H9 (cell line): ENCODE measurements at regions not wholly inside any gene's neighbourhood (a gene's known extent, or its start where the extent isn't known, plus 50 kb on each side); places are given as distances from the start of the nearest gene placed in this dataset.
A peak's percentile ranks its signal among the peaks of the same experiment; 100 is the strongest.

ENCODE experiments used
- DNase-seq: peaks from one replicate; pipeline ENCODE4 v3.0.0-alpha.2; 2017
- H2AFZ ChIP-seq: one replicate; pipeline ENCODE4 v1.6.1; 2013; ENCODE audit warnings: mild to moderate bottlenecking, low read length, control low read depth, moderate library complexity
- H2AK5ac ChIP-seq: 2 replicates; pipeline ENCODE4 v1.6.1; 2013; ENCODE audit warnings: low read length, control low read depth, mixed read lengths; ENCODE audit not compliant: insufficient read length
- H2BK120ac ChIP-seq: one replicate; pipeline ENCODE4 v1.6.1; 2013; ENCODE audit warnings: low read depth, mild to moderate bottlenecking, low read length, control low read depth, inconsistent platforms; ENCODE audit not compliant: poor library complexity, severe bottlenecking
- H2BK12ac ChIP-seq: 2 replicates; pipeline ENCODE4 v1.6.1; 2013; ENCODE audit warnings: low read length, control low read depth, mixed read lengths, low read depth; ENCODE audit not compliant: insufficient read length
- H2BK15ac ChIP-seq: 2 replicates; pipeline ENCODE4 v1.6.1; 2013; ENCODE audit warnings: low read depth, low read length, control low read depth
- H2BK20ac ChIP-seq: one replicate; pipeline ENCODE4 v1.6.1; 2013; ENCODE audit warnings: low read depth, mild to moderate bottlenecking, low read length, control low read depth, inconsistent platforms; ENCODE audit not compliant: poor library complexity, severe bottlenecking
- H2BK5ac ChIP-seq: 2 replicates; pipeline ENCODE4 v1.6.1; 2013; ENCODE audit warnings: low read length, control low read depth, mixed read lengths; ENCODE audit not compliant: insufficient read length
- H3K14ac ChIP-seq: 2 replicates; pipeline ENCODE4 v1.6.1; 2013; ENCODE audit warnings: low read length, control low read depth; ENCODE audit not compliant: insufficient read depth
- H3K18ac ChIP-seq: 2 replicates; pipeline ENCODE4 v1.6.1; 2013; ENCODE audit warnings: low read depth, mild to moderate bottlenecking, mixed read lengths, low read length, control low read depth; ENCODE audit not compliant: insufficient read length
- H3K23ac ChIP-seq: 2 replicates; pipeline ENCODE4 v1.6.1; 2013; ENCODE audit warnings: low read length, control low read depth, mixed read lengths, low read depth; ENCODE audit not compliant: insufficient read length
- H3K23me2 ChIP-seq: 2 replicates; pipeline ENCODE4 v1.6.1; 2013; ENCODE audit warnings: low read depth, mild to moderate bottlenecking, mixed read lengths, low read length, control low read depth; ENCODE audit not compliant: insufficient read length, poor library complexity, severe bottlenecking
- H3K27ac ChIP-seq: 2 replicates; pipeline ENCODE4 v1.5.1; 2013; ENCODE audit warnings: low read length, control low read depth, mixed read lengths, low read depth; ENCODE audit not compliant: insufficient read length
- H3K27me3 ChIP-seq: 2 replicates; pipeline ENCODE4 v1.6.1; 2013; ENCODE audit warnings: low read length, control low read depth, inconsistent platforms; ENCODE audit not compliant: insufficient read depth
- H3K4ac ChIP-seq: 2 replicates; pipeline ENCODE4 v1.6.1; 2013; ENCODE audit warnings: low read depth, mild to moderate bottlenecking, control low read depth, inconsistent platforms, low read length, moderate library complexity
- H3K4me1 ChIP-seq: 2 replicates; pipeline ENCODE4 v1.6.1; 2013; ENCODE audit warnings: low read length, control low read depth, inconsistent platforms; ENCODE audit not compliant: insufficient read depth
- H3K4me2 ChIP-seq: 2 replicates; pipeline ENCODE4 v1.6.1; 2013; ENCODE audit warnings: low read length, control low read depth, mixed read lengths; ENCODE audit not compliant: insufficient read length, insufficient read depth
- H3K56ac ChIP-seq: 2 replicates; pipeline ENCODE4 v1.6.1; 2013; ENCODE audit warnings: low read depth, mild to moderate bottlenecking, mixed read lengths, low read length, control low read depth; ENCODE audit not compliant: insufficient read length
- H3K79me1 ChIP-seq: 2 replicates; pipeline ENCODE4 v1.6.1; 2013; ENCODE audit warnings: low read depth, mild to moderate bottlenecking, moderate library complexity, low read length, control low read depth, inconsistent platforms; ENCODE audit not compliant: insufficient read depth, poor library complexity, severe bottlenecking
- H3K79me2 ChIP-seq: 2 replicates; pipeline ENCODE4 v1.6.1; 2013; ENCODE audit warnings: low read length, control low read depth, inconsistent platforms; ENCODE audit not compliant: insufficient read depth
- H3K9ac ChIP-seq: 2 replicates; pipeline ENCODE4 v1.6.1; 2013; ENCODE audit warnings: low read length, control low read depth, mixed read lengths; ENCODE audit not compliant: insufficient read length; ENCODE audit errors: extremely low read depth
- H3K9me3 ChIP-seq: one replicate; pipeline ENCODE4 v1.6.1; 2013; ENCODE audit warnings: low read depth, low read length, inconsistent platforms; ENCODE audit not compliant: control insufficient read depth
- H3T11ph ChIP-seq: one replicate; pipeline ENCODE4 v1.6.1; 2013; ENCODE audit warnings: mild to moderate bottlenecking, low read length, control low read depth, inconsistent platforms
- H4K20me1 ChIP-seq: one replicate; pipeline ENCODE4 v1.6.1; 2013; ENCODE audit not compliant: control insufficient read depth, insufficient read length, insufficient read depth
- H4K5ac ChIP-seq: 2 replicates; pipeline ENCODE4 v1.6.1; 2013; ENCODE audit warnings: low read depth, mild to moderate bottlenecking, mixed read lengths, low read length, control low read depth; ENCODE audit not compliant: insufficient read length
- H4K8ac ChIP-seq: replicated peaks from 2 replicates; pipeline ENCODE4 v1.6.1; 2013; ENCODE audit warnings: low read length, control low read depth, mixed read lengths, low read depth; ENCODE audit not compliant: insufficient read length
- H4K91ac ChIP-seq: 2 replicates; pipeline ENCODE4 v1.6.1; 2013; ENCODE audit warnings: low read depth, mild to moderate bottlenecking, moderate library complexity, mixed read lengths, low read length, control low read depth; ENCODE audit not compliant: insufficient read length
- H3K27ac Mint-ChIP-seq, 3 experiments: 2 replicates in 2 of 3; 3 replicates in 1 of 3; pipeline ENCODE4 v1.8.0; 2020 to 2021; ENCODE audit warnings: mixed read lengths in 3 of 3, mild to moderate bottlenecking in 1 of 3, moderate library complexity in 1 of 3
- H3K27me3 Mint-ChIP-seq: 2 replicates; pipeline ENCODE4 v1.8.0; 2021; ENCODE audit warnings: low read depth, mild to moderate bottlenecking, moderate library complexity, mixed read lengths
- H3K36me3 Mint-ChIP-seq, 3 experiments: 2 replicates in 2 of 3; 3 replicates in 1 of 3; pipeline ENCODE4 v1.8.0; 2020 to 2021; ENCODE audit warnings: low read depth in 3 of 3, mixed read lengths in 3 of 3; ENCODE audit not compliant: insufficient read depth in 1 of 3
- H3K4me1 Mint-ChIP-seq, 2 experiments: 2 replicates each; pipeline ENCODE4 v1.8.0; 2020; ENCODE audit warnings: mixed read lengths in 2 of 2
- H3K4me3 Mint-ChIP-seq, 2 experiments: 2 replicates in 1 of 2; 3 replicates in 1 of 2; pipeline ENCODE4 v1.8.0; 2020 to 2021; ENCODE audit warnings: mild to moderate bottlenecking in 2 of 2, mixed read lengths in 2 of 2, moderate library complexity in 1 of 2
- H3K9me3 Mint-ChIP-seq, 2 experiments: 2 replicates in 1 of 2; 3 replicates in 1 of 2; pipeline ENCODE4 v1.8.0; 2020; ENCODE audit warnings: mild to moderate bottlenecking in 2 of 2, mixed read lengths in 2 of 2, moderate library complexity in 1 of 2
- WGBS: extraction: QIAGEN DNeasy Blood & Tissue Kit; methylation state at CpG from one replicate; pipeline ENCODE4 v1.1.7; 2013; ENCODE audit warnings: missing lambda C conversion rate, low lambda C conversion rate, mixed read lengths; ENCODE audit not compliant: insufficient read length; ENCODE audit errors: extremely low coverage; 5-methylcytosine and 5-hydroxymethylcytosine counted together
- TF ChIP-seq, protein P1 (sequence below): fragments of 200-600 bp; sonication (generic); conservative IDR thresholded peaks from 3 replicates; pipeline ENCODE4 v1.8.0; 2021; ENCODE audit warnings: antibody characterized with exemption, mild to moderate bottlenecking

DNA sequence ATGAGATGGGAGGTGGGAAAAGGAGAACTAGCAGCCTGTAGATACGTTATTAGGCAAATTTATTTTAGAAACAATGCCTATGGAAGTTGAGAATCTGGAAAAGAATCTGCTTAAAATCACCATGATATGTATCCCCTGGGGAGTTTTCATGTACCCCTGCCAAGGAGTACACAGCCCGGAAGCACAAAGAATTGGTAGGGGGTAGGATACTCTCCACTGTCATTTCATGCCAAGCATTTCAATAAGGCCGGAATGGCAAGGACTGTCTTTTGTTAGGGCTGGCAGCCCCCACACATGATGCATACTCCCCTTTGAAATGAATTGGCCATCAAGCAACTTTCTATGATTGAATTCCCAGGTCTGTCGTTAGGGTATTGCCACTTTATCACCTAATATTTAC lies 111.5 kb upstream of the APP start:
- Mint-ChIP-seq H3K9me3 (no peaks in the 10 kb centered on the region; a peak in 1 of 5 replicates), H3K4me3 (no peak overlapping the region), H3K36me3 (no peaks in the 10 kb centered on the region), H3K4me1 (peaks cover 25 to 26% of the 10 kb centered on the region in 2 experiments), H3K27me3 (no peaks in the 10 kb centered on the region), H3K27ac (0 out of 7 replicates have a peak overlapping the region, but pooled peaks of 1 of the 3 experiments have one; percentile 1)
- Histone ChIP-seq H2BK12ac (no peak overlapping the region), H2BK15ac (no peak overlapping the region), H3K56ac (no peak overlapping the region), H2BK20ac (no peak overlapping the region), H4K5ac (no peak overlapping the region), H3K27me3 (no peaks in the 10 kb centered on the region), H3K79me1 (no peaks in the 10 kb centered on the region), H2BK120ac (no peak overlapping the region), H4K20me1 (no peaks in the 10 kb centered on the region), H3K4me2 (no peak overlapping the region), H3K23ac (no peak overlapping the region), H4K8ac (no peak overlapping the region), H3K14ac (no peak overlapping the region), H3K9me3 (no peaks in the 10 kb centered on the region), H3K4me1 (peaks cover 5% of the 10 kb centered on the region; the same call in 1 of the 2 replicates), H3K18ac (no peak overlapping the region), H3K9ac (no peak overlapping the region), H2AK5ac (no peak overlapping the region), H3K27ac (no peak overlapping the region), H2AFZ (no peak overlapping the region), H3K23me2 (no peaks in the 10 kb centered on the region), H3T11ph (no peak overlapping the region), H4K91ac (no peak overlapping the region), H3K79me2 (no peaks in the 10 kb centered on the region), H3K4ac (no peak overlapping the region), H2BK5ac (no peak overlapping the region)
- TF ChIP-seq, protein P1, sequence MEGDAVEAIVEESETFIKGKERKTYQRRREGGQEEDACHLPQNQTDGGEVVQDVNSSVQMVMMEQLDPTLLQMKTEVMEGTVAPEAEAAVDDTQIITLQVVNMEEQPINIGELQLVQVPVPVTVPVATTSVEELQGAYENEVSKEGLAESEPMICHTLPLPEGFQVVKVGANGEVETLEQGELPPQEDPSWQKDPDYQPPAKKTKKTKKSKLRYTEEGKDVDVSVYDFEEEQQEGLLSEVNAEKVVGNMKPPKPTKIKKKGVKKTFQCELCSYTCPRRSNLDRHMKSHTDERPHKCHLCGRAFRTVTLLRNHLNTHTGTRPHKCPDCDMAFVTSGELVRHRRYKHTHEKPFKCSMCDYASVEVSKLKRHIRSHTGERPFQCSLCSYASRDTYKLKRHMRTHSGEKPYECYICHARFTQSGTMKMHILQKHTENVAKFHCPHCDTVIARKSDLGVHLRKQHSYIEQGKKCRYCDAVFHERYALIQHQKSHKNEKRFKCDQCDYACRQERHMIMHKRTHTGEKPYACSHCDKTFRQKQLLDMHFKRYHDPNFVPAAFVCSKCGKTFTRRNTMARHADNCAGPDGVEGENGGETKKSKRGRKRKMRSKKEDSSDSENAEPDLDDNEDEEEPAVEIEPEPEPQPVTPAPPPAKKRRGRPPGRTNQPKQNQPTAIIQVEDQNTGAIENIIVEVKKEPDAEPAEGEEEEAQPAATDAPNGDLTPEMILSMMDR = no peak
- WGBS = no CpG with 5 or more reads among the region's 4 CpGs
- DNase-seq = no peak
